PC-9 (cell line): ENCODE measurements at regions not wholly inside any gene's neighbourhood (a gene's known extent, or its start where the extent isn't known, plus 50 kb on each side); places are given as distances from the start of the nearest gene placed in this dataset.

Source experiments
- BruUV-seq: library from RNA; stranded (reverse); fragments of 400-500 nt; replicated peaks from 2 replicates; lab custom pipeline; 2021; lab: Mats Ljungman, UMichigan
- CTCF ChIA-PET: fragments of 300-600 bp; sonication (Branson Sonifier 250); formaldehyde crosslinking; loops from one replicate; lab custom pipeline; 2022; ENCODE audit warnings: antibody characterized with exemption; lab: Charles Lee
- POLR2A ChIA-PET: fragments of 300-600 bp; sonication (Branson Sonifier 250); formaldehyde crosslinking; loops from one replicate; lab custom pipeline; 2022; ENCODE audit warnings: antibody characterized with exemption; ENCODE audit not compliant: unreplicated experiment; lab: Charles Lee
- DNase-seq, 2 experiments: peaks; one replicate each; pipeline versions ENCODE4 v3.0.0 to v3.0.0-alpha.2; 2015 to 2022; ENCODE audit warnings: mixed read lengths in 1 of 2
- H2AFZ ChIP-seq: fragments of 200-600 bp; sonication (generic); 2 replicates; pipeline ENCODE4 v1.8.1; 2017; ENCODE audit warnings: antibody characterized with exemption
- H3F3A ChIP-seq: fragments of 200-600 bp; sonication (generic); 2 replicates; pipeline ENCODE4 v1.8.1; 2017; ENCODE audit warnings: antibody characterized with exemption, mild to moderate bottlenecking, low read depth; ENCODE audit not compliant: insufficient read depth
- H3K27ac ChIP-seq: fragments of 200-600 bp; sonication (generic); 2 replicates; pipeline ENCODE4 v1.6.1; 2016; ENCODE audit warnings: mixed run types
- H3K27me3 ChIP-seq: fragments of 200-600 bp; sonication (generic); 2 replicates; pipeline ENCODE4 v1.6.1; 2016; ENCODE audit warnings: low read depth, mixed run types; ENCODE audit not compliant: insufficient read depth
- H3K36me3 ChIP-seq: fragments of 200-600 bp; sonication (generic); 2 replicates; pipeline ENCODE4 v1.6.1; 2016; ENCODE audit warnings: low read depth, mixed run types
- H3K4me1 ChIP-seq: fragments of 200-600 bp; sonication (generic); replicated peaks from 2 replicates; pipeline ENCODE4 v1.6.1; 2016; ENCODE audit warnings: mixed run types; ENCODE audit not compliant: insufficient read depth
- H3K4me2 ChIP-seq: fragments of 200-600 bp; sonication (generic); 2 replicates; pipeline ENCODE4 v1.6.1; 2017; ENCODE audit warnings: mixed run types
- H3K4me3 ChIP-seq: fragments of 200-600 bp; sonication (generic); 2 replicates; pipeline ENCODE4 v1.6.1; 2016; ENCODE audit warnings: mixed run types
- H3K79me2 ChIP-seq: fragments of 200-600 bp; sonication (generic); 2 replicates; pipeline ENCODE4 v1.6.1; 2017; ENCODE audit warnings: low read depth, mixed run types
- H3K9me2 ChIP-seq: fragments of 200-600 bp; sonication (generic); 2 replicates; pipeline ENCODE4 v1.8.1; 2017; ENCODE audit warnings: mild to moderate bottlenecking; ENCODE audit not compliant: insufficient read depth
- H3K9me3 ChIP-seq: fragments of 200-600 bp; sonication (generic); 2 replicates; pipeline ENCODE4 v1.8.1; 2016; ENCODE audit warnings: low read depth; ENCODE audit not compliant: insufficient read depth
- H4K20me1 ChIP-seq: fragments of 200-600 bp; sonication (generic); 2 replicates; pipeline ENCODE4 v1.8.1; 2017; ENCODE audit not compliant: insufficient read depth
- CTCF ChIP-seq: fragments of 200-600 bp; sonication (generic); conservative IDR thresholded peaks from 2 replicates; pipeline ENCODE4 v1.6.1; 2017; ENCODE audit warnings: mixed run types, antibody characterized with exemption, mild to moderate bottlenecking, moderate library complexity
- EZH2 ChIP-seq: fragments of 200-600 bp; sonication (generic); IDR thresholded peaks from 2 replicates; pipeline ENCODE4 v1.8.0; 2017; ENCODE audit warnings: antibody characterized with exemption, low read depth
- intact Hi-C: fragments of 100-400 bp; cut with micrococcal nuclease; formaldehyde crosslinking; loops from one replicate; pipeline ENCODE4 v1.10.0; 2022; ENCODE audit not compliant: unreplicated experiment

GRCh38 chr2:139529080-139529479 is 748.9 kb upstream of the NXPH2 start:
- Histone ChIP-seq H4K20me1 (no peaks in the 10 kb centered on the region), H3K9me2 (no peaks in the 10 kb centered on the region), H3K36me3 (no peaks in the 10 kb centered on the region), H3K4me3 (no peak overlapping the region), H3K4me1 (no peaks in the 10 kb centered on the region), H3F3A (no peaks in the 10 kb centered on the region), H3K79me2 (no peaks in the 10 kb centered on the region), H3K27me3 (no peaks in the 10 kb centered on the region), H2AFZ (no peak overlapping the region), H3K27ac (no peak overlapping the region), H3K4me2 (no peak overlapping the region), H3K9me3 (no peaks in the 10 kb centered on the region)
- BruUV-seq: no TSS peak
- ChIA-PET POLR2A (interaction anchor here (0.7 kb wide), 1 partner anchor 983 kb away, joined by 3 read pairs; no protein-coding TSS in a partner anchor), CTCF (no interaction called here)
- peak in 1 of 2 experiments; percentile 18 for DNase-seq
- TF ChIP-seq EZH2 (no peak), CTCF (no peak)
- intact Hi-C loops: no loop called here

GRCh38 chr2:139526781-139527180 is 746.6 kb upstream of the NXPH2 start:
- CTCF ChIA-PET: no interaction called here
- Histone ChIP-seq H2AFZ (no peak overlapping the region), H3K79me2 (no peaks in the 10 kb centered on the region), H3F3A (no peaks in the 10 kb centered on the region), H3K4me1 (no peaks in the 10 kb centered on the region), H3K27ac (no peak overlapping the region), H3K4me3 (no peak overlapping the region), H3K9me3 (no peaks in the 10 kb centered on the region), H3K9me2 (no peaks in the 10 kb centered on the region), H4K20me1 (no peaks in the 10 kb centered on the region), H3K4me2 (no peak overlapping the region), H3K27me3 (no peaks in the 10 kb centered on the region), H3K36me3 (no peaks in the 10 kb centered on the region)
- intact Hi-C loops: no loop called here
- no TSS peak for BruUV-seq
- TF ChIP-seq CTCF (no peak), EZH2 (no peak)
- POLR2A ChIA-PET: no interaction called here
- DNase-seq: no peak

GRCh38 chr2:139518321-139518720 is 738.1 kb upstream of the NXPH2 start:
- H4K20me1 ChIP-seq: no peaks in the 10 kb centered on the region
- H2AFZ ChIP-seq: no peak overlapping the region
- ChIA-PET POLR2A (no interaction called here), CTCF (no interaction called here)
- BruUV-seq: no TSS peak
- no peak overlapping the region for H3K4me2 ChIP-seq
- H3K9me3 ChIP-seq: no peaks in the 10 kb centered on the region
- intact Hi-C loops: no loop called here
- H3K27ac ChIP-seq: no peak overlapping the region
- H3K9me2 ChIP-seq: no peaks in the 10 kb centered on the region
- TF ChIP-seq EZH2 (no peak), CTCF (no peak)
- H3K36me3 ChIP-seq: no peaks in the 10 kb centered on the region
- H3K4me3 ChIP-seq: no peak overlapping the region
- H3K79me2 ChIP-seq: no peaks in the 10 kb centered on the region
- H3F3A ChIP-seq: no peaks in the 10 kb centered on the region
- no peak for DNase-seq
- H3K4me1 ChIP-seq: no peaks in the 10 kb centered on the region
- no peaks in the 10 kb centered on the region for H3K27me3 ChIP-seq
